BE2C (cell line): ENCODE measurements at regions not wholly inside any gene's neighbourhood (a gene's known extent, or its start where the extent isn't known, plus 50 kb on each side); places are given as distances from the start of the nearest gene placed in this dataset.

ENCODE experiments used
- DNase-seq: peaks from one replicate; pipeline ENCODE4 v3.0.0-alpha.2; 2020
- H3K27me3 ChIP-seq: fragments of 250-450 bp; sonication (Bioruptor Pico); 2 replicates; pipeline ENCODE4 v1.5.1; 2020; ENCODE audit warnings: mild to moderate bottlenecking
- H3K36me3 ChIP-seq: fragments of 250-450 bp; sonication (Bioruptor Pico); 2 replicates; pipeline ENCODE4 v1.5.1; 2020; ENCODE audit warnings: mild to moderate bottlenecking
- H3K4me1 ChIP-seq: fragments of 250-450 bp; sonication (Bioruptor Pico); 2 replicates; pipeline ENCODE4 v1.5.1; 2020
- H3K4me3 ChIP-seq: 2 replicates; pipeline ENCODE4 v1.5.1; 2011; ENCODE audit warnings: low read depth, low read length
- H3K9me3 ChIP-seq: fragments of 250-450 bp; sonication (Bioruptor Pico); 2 replicates; pipeline ENCODE4 v1.5.1; 2020
- CTCF ChIP-seq: IDR thresholded peaks from 2 replicates; pipeline ENCODE4 v1.5.1; 2012; ENCODE audit warnings: mild to moderate bottlenecking, low read depth, low read length

GRCh38 chr2:145041706-145042105, 521.8 kb upstream of the ZEB2 start:
- Histone ChIP-seq H3K36me3 (no peaks in the 10 kb centered on the region), H3K4me1 (no peaks in the 10 kb centered on the region), H3K4me3 (no peak overlapping the region), H3K27me3 (no peaks in the 10 kb centered on the region), H3K9me3 (no peaks in the 10 kb centered on the region)
- no peak for TF ChIP-seq CTCF
- DNase-seq, result no peak

- no peak for TF ChIP-seq CTCF
- Histone ChIP-seq H3K4me3 (no peak overlapping the region), H3K36me3 (no peaks in the 10 kb centered on the region), H3K27me3 (no peaks in the 10 kb centered on the region), H3K9me3 (no peaks in the 10 kb centered on the region), H3K4me1 (no peaks in the 10 kb centered on the region)
- no peak for DNase-seq
Observed at GRCh38 chr2:145040433-145040832, 520.5 kb upstream of the ZEB2 start.

GRCh38 chr2:145038041-145038525, 518.2 kb upstream of the ZEB2 start:
- Histone ChIP-seq H3K4me3 (no peak overlapping the region), H3K36me3 (no peaks in the 10 kb centered on the region), H3K4me1 (no peaks in the 10 kb centered on the region), H3K9me3 (no peaks in the 10 kb centered on the region), H3K27me3 (no peaks in the 10 kb centered on the region)
- no peak for DNase-seq
- TF ChIP-seq CTCF, result no peak

GRCh38 chr2:145036421-145037011, 516.6 kb upstream of the ZEB2 start:
- no peaks in the 10 kb centered on the region for H3K9me3 ChIP-seq
- no peaks in the 10 kb centered on the region for H3K27me3 ChIP-seq
- no peaks in the 10 kb centered on the region for H3K36me3 ChIP-seq
- DNase-seq, result no peak
- no peak overlapping the region for H3K4me3 ChIP-seq
- no peak for TF ChIP-seq CTCF
- no peaks in the 10 kb centered on the region for H3K4me1 ChIP-seq

GRCh38 chr2:145034511-145034910, 514.6 kb upstream of the ZEB2 start:
- no peaks in the 10 kb centered on the region for H3K36me3 ChIP-seq
- no peak for TF ChIP-seq CTCF
- DNase-seq, result no peak
- H3K4me1 ChIP-seq, result no peaks in the 10 kb centered on the region
- H3K9me3 ChIP-seq, result no peaks in the 10 kb centered on the region
- no peak overlapping the region for H3K4me3 ChIP-seq
- H3K27me3 ChIP-seq, result no peaks in the 10 kb centered on the region

GRCh38 chr2:145033438-145033837, 513.5 kb upstream of the ZEB2 start:
- no peaks in the 10 kb centered on the region for H3K27me3 ChIP-seq
- no peaks in the 10 kb centered on the region for H3K4me1 ChIP-seq
- TF ChIP-seq CTCF, result no peak
- no peak for DNase-seq
- no peaks in the 10 kb centered on the region for H3K36me3 ChIP-seq
- no peaks in the 10 kb centered on the region for H3K9me3 ChIP-seq
- no peak overlapping the region for H3K4me3 ChIP-seq
